Bronchial epithelial cell (primary cell): ENCODE measurements at regions not wholly inside any gene's neighbourhood (a gene's known extent, or its start where the extent isn't known, plus 50 kb on each side); places are given as distances from the start of the nearest gene placed in this dataset.
A peak's percentile ranks its signal among the peaks of the same experiment; 100 is the strongest.

Experiments
- DNase-seq: peaks from one replicate; pipeline ENCODE4 v3.0.0-alpha.2; 2010; ENCODE audit warnings: low read depth
- FAIRE-seq: peaks from 2 replicates; lab custom pipeline; 2011; peaks lifted over from hg19 to GRCh38; lab: Jason Lieb, UNC
- H3K27me3 ChIP-seq: 2 replicates; pipeline ENCODE4 v1.5.1; 2011; ENCODE audit warnings: low read length; ENCODE audit not compliant: control insufficient read depth, insufficient read depth
- H3K36me3 ChIP-seq: 2 replicates; pipeline ENCODE4 v1.5.1; 2011; ENCODE audit warnings: low read length; ENCODE audit not compliant: control insufficient read depth, insufficient read depth
- H3K4me3 ChIP-seq: 2 replicates; pipeline ENCODE4 v1.5.1; 2011; ENCODE audit warnings: mild to moderate bottlenecking, low read depth, low read length, control low read depth
- TF ChIP-seq, protein P1 (sequence below): IDR thresholded peaks from 2 replicates; pipeline ENCODE4 v1.5.1; 2011; ENCODE audit warnings: mild to moderate bottlenecking, moderate library complexity, low read length, control low read depth, inconsistent platforms; ENCODE audit not compliant: insufficient read depth, severe bottlenecking

DNA sequence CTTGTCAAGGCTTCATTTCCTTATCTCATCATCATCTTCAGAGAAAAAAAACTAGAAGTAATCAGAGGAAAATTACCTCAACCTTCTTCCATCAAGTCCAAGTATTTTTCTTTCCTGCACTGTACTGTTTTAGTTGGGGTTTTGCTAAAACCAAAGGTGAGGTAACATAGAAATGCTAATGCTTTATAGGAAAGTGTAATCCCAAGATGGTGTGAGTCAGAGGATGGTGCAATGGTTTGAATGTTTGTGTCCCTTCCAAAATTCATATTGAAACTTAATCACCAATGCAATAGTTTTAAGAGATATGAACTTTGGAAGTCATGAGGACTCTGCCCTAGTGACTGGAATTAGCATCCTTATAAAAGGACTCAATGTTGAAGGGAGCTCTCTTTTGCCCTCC, 79.5 kb downstream of the KBTBD8 start:
- DNase-seq (peak; percentile 76), FAIRE-seq (no peak)
- TF ChIP-seq, protein P1, sequence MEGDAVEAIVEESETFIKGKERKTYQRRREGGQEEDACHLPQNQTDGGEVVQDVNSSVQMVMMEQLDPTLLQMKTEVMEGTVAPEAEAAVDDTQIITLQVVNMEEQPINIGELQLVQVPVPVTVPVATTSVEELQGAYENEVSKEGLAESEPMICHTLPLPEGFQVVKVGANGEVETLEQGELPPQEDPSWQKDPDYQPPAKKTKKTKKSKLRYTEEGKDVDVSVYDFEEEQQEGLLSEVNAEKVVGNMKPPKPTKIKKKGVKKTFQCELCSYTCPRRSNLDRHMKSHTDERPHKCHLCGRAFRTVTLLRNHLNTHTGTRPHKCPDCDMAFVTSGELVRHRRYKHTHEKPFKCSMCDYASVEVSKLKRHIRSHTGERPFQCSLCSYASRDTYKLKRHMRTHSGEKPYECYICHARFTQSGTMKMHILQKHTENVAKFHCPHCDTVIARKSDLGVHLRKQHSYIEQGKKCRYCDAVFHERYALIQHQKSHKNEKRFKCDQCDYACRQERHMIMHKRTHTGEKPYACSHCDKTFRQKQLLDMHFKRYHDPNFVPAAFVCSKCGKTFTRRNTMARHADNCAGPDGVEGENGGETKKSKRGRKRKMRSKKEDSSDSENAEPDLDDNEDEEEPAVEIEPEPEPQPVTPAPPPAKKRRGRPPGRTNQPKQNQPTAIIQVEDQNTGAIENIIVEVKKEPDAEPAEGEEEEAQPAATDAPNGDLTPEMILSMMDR: no peak
- Histone ChIP-seq H3K4me3 (no peak overlapping the region), H3K36me3 (no peaks in the 10 kb centered on the region), H3K27me3 (no peaks in the 10 kb centered on the region)

DNA sequence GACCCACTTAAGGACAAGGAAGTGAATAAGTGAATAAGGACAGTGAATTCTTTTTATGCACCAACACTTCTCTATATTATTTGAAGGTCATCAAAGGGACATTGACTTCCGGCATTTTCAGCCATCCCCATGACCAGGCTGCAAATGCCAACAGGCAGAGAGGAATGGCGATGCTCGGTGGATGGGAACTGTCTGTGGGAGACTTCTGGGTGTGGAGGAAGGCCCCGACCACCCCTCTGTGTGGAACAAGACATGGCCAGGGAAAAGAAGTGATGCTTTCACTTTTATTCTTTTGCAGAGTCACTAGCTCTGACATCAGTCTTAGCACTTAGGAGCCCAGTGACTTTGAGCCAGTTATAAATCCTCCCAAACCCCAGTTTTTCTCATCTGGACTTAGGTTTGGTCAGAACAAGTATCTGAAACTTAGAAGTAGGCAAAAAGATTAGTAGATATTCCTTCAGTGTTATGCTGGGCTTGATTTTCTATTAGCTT, 84.5 kb downstream of the KBTBD8 start:
- H3K4me3 ChIP-seq: no peak overlapping the region
- H3K27me3 ChIP-seq: no peaks in the 10 kb centered on the region
- DNase-seq (no peak), FAIRE-seq (no peak)
- TF ChIP-seq, protein P1: no peak
- H3K36me3 ChIP-seq: no peaks in the 10 kb centered on the region

DNA sequence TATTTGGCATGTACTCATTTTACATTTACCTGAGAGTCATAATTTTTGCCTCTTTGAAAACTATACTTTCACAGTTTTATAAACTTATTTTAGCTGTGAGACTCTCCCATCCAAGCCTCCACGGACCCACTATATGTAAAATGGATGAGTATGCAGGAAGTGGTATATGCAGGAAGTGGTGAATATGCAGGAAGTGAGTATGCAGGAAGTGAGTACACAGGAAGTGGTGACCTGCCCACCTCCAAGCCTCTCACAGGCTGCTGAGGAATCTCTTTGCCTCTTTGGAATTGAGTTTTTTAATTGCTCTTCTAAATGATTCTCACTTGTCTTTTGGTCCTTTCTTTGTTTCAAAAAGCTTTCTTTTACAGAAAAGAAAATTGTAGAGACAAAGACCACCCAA, 85.2 kb downstream of the KBTBD8 start:
- FAIRE-seq (no peak), DNase-seq (peak; percentile 64)
- H3K36me3 ChIP-seq: no peaks in the 10 kb centered on the region
- H3K27me3 ChIP-seq: no peaks in the 10 kb centered on the region
- TF ChIP-seq, protein P1: no peak
- H3K4me3 ChIP-seq: no peak overlapping the region

GRCh38 chr3:67087788-67088187, 89.7 kb downstream of the KBTBD8 start:
- Histone ChIP-seq H3K36me3 (no peaks in the 10 kb centered on the region), H3K4me3 (no peak overlapping the region), H3K27me3 (no peaks in the 10 kb centered on the region)
- TF ChIP-seq, protein P1: no peak
- DNase-seq (no peak), FAIRE-seq (no peak)

DNA sequence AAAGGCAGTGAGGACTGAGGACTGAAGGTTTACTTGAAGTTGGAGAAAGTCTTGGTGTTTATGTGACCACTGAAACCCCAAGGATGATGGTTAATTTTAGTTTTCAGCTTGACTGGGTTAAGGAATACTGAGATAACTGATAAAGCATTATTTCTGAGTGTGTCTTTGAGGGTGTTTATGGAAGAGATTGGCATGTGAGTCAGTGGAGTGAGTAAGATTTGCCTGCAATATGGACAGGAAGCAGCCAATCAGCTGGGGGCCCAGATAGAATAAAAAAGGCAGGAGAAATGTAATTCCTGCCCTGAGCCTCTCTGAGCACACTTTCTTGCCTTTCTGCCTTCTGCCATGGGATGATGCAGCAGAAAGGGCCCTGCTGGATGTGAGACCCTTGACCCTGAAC, 92.4 kb downstream of the KBTBD8 start:
- Histone ChIP-seq H3K36me3 (no peaks in the 10 kb centered on the region), H3K4me3 (no peak overlapping the region), H3K27me3 (no peaks in the 10 kb centered on the region)
- TF ChIP-seq, protein P1: no peak
- DNase-seq (peak; percentile 81), FAIRE-seq (no peak)

DNA sequence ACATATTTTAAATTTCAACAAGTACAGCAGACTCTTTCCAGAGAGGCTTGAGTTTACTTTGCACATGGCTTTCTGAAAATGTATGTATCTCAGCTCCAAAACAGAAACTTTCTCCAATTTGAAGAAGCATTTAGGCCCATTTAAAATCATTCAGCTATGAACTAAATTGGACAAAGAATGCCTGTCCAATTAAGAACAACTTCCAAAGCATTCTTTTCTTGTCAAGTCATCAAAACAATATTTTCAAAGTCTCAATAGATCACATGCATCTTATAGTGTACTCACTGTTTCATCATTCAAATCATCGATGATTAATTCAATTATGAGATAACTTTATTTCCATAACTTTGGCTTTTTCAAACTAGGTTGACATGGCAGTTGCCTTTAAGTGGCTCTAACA, 95.2 kb downstream of the KBTBD8 start:
- H3K36me3 ChIP-seq: no peaks in the 10 kb centered on the region
- FAIRE-seq: no peak
- TF ChIP-seq, protein P1: no peak

More for the DNA sequence above, 95.2 kb downstream of the KBTBD8 start:
- DNase-seq: no peak
- Histone ChIP-seq H3K4me3 (no peak overlapping the region), H3K27me3 (peaks cover 2% of the 10 kb centered on the region)
